HG02759 (cell line): ENCODE measurements at regions not wholly inside any gene's neighbourhood (a gene's known extent, or its start where the extent isn't known, plus 50 kb on each side); places are given as distances from the start of the nearest gene placed in this dataset.
A peak's percentile ranks its signal among the peaks of the same experiment; 100 is the strongest.
"Not testable (repeated sequence)": the region's sequence is repeated elsewhere in the genome, so short reads cannot be mapped to it uniquely, and the experiment has no call there.

Experiments used
- ATAC-seq: cut with Tn5 transposase; IDR thresholded peaks from one replicate; pipeline ENCODE4 v1.9.1; 2021; ENCODE audit warnings: mild to moderate bottlenecking, moderate library complexity; ENCODE audit not compliant: unreplicated experiment

GRCh38 chr13:47708386-47708785 lies 292.7 kb downstream of the SUCLA2 start:
- ATAC-seq = no peak

DNA sequence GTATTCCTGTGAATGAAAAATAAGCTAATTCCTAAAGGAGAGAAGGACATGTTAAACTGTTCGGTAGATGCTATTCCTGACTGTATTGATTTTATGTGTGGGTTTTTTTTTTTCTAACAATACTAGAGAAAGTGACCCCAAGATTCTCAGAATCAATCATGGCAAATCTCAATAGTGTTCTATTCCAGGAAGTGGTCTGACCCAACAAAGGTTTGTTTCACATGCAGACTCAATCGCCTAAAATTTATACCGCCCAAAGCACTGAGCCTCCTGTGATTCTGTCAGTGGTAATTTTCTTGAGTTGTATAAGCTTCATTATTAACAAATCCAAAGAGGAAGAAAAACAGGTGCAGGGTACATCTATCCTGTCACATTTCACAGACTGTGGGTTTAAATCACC lies 293.7 kb downstream of the SUCLA2 start:
- ATAC-seq = peak; percentile 58

DNA sequence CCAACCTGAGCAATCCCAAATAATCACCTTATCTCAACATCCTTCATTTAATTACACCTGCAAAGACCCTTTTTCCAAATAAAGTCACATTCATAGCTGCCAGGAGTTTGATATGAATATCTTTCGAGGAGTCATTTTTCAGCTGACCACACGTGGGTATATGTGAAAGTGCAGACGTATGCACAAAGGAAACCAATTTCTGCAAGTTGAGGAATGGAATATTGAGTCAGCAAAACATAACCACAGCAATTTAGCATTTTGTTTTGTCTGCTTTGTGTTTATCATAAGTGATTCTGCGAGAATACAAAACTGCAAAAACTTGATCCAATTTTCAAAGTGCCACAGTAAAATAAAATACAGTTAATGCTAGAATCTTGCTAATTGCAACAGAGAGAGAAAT lies 295.9 kb downstream of the SUCLA2 start:
- ATAC-seq = no peak

- ATAC-seq = no peak
These were observed 304.4 kb downstream of the SUCLA2 start for GRCh38 chr13:47696674-47697073.

- no peak for ATAC-seq
These were observed 313.5 kb downstream of the SUCLA2 start for GRCh38 chr13:47687577-47687976.

DNA sequence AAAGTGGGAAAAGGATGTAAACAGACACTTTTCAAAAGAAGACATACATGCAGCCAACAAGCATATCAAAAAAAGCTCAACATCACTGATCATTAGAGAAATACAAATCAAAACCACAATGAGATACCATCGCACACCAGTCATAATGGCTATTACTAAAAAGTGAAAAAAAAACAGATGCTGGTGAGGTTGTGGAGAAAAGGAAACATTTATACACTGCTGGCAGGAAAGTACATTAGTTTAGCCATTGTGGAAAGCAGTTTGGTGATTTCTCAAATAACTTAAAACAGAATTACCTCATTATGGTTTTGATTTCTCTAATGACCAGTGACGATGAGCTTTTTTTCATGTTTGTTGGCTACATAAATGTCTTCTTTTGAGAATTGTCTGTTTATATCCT lies 315.9 kb downstream of the SUCLA2 start:
- not testable (repeated sequence) for ATAC-seq

DNA sequence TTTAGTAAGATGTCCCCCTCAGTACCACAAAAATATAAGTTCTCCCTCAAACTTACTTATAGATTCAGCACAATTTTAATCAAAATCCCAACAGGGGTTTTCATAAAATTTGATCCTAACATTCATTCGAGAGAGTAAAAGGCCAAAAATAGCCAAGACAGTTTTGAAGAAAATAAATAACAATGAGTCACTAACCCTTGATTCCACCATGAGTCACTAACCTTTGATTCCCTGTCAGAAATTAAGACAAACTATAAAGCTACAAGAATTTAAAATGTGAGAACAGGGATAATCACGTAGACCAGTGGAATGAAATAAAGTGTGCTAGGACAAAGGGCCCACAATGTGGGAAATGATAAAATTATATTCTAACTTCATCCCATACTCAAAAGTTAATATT lies 320.3 kb downstream of the SUCLA2 start:
- no peak for ATAC-seq

DNA sequence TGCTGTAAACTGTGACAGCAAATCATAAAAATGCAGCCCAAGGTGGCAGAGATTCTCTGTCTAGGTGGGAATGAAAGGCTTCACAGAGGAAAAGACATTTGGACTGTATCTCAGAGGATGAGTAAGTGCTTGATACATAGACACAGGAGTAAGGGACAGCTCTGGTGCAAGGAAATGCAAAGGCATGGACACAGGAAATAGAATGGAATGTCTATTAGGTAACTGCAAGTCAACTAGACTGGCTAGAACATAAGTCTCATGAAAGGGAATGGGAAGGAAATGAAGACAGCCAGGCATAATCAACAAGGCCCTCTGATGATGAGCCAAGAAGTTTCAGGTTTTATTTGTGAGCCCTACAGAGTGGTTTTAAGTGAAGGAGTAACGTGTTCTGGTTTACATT lies 321.7 kb downstream of the SUCLA2 start:
- no peak for ATAC-seq

- no peak for ATAC-seq
These were observed 322.7 kb downstream of the SUCLA2 start for GRCh38 chr13:47678201-47678968.

GRCh38 chr13:47675871-47676270 lies 325.2 kb downstream of the SUCLA2 start:
- ATAC-seq = no peak

DNA sequence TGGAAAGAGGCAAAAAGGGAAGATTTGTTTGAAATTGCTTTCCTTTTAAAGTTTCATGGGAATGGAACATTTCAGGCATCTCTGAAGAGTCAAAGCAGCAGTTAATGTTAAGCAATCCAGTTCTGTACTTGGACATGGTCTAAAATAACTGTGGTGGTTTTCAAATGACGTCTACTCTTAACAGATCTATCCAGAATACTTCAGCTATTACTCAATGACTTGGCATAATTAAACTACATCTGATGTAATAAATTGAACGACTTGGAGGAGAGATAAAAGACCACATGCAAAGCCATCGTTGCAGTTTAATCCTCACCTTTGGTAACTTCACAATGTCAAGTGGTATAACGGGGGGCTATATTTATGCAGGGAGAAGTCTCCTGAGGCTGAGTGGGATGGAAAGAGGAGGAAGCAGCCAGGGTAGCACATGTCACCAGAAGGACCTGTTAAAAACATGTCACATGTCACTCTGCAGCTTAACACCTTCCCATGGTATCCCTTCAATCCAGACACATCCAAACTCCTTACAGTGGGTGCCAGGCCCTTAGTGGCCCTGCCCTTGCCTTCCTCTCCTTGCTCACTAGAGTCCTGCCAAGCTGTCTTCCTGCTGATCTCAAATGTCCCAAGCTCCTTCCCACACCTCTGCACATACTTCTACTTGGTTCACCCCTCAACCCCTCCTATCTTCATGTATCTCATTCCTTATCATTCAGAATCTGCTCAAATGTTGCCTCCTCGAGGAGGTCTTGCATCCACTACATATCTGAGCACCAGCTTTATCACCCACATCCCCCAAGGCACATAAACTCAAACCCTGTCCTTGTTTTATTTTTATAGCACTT lies 327.8 kb downstream of the SUCLA2 start:
- no peak for ATAC-seq

GRCh38 chr13:47672245-47673008 lies 328.6 kb downstream of the SUCLA2 start:
- no peak for ATAC-seq

DNA sequence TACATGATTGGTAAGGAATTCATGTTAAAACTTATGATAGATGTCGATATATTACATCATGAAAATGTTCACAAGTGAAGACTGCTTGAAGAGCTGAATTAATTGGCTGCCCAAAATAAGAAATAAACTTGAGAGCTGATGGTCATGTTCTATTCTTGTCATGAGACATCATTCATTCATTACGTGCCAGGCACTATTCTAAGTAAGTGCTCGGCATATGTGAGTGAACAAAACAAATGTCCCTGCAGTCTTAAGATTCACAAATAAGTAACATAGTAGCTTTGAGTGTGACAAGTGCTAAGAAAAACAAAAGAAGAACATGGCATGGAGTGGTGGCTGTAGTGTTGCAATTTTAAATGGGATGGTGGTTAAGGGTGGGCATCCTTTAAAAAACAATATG lies 329.3 kb downstream of the SUCLA2 start:
- ATAC-seq = no peak

DNA sequence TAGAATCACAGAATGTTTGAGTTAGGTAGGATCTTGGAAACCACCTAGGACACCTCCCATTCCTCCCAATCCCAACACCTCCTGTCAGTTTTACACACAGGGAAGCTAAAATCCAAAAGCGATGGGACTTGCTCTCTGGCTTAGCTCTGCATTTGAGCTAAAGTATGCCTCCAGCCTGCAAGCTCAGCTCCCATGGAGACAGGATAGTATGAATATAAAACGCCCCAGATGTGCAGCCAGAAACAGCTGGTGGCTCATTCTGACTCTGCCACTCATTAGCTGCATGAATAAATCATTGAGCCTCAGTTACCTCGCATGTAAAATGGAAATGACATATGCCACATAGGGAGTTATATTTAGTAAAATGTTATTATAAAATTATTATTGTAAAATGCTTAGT lies 336.0 kb downstream of the SUCLA2 start:
- ATAC-seq = no peak

DNA sequence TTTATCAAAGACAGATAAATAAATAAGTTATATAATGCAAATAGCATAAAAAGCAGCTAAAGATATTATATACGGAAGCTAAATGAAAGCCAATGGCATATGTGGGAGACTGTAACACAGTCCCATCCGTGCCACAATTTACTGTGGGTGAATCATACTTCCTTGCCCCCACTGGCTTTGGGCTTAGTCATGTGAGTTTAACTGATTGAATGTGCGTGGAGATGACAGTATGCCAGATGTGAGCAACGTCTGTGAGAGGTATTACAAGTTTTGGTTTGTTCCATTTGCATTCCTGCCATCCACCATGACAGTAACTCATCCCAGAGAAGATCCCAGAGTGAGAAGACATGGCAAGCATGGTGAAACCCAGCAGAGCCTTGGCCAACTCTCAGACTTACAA lies 340.0 kb downstream of the SUCLA2 start:
- no peak for ATAC-seq

GRCh38 chr13:47656651-47657050 lies 344.4 kb downstream of the SUCLA2 start:
- no peak for ATAC-seq

DNA sequence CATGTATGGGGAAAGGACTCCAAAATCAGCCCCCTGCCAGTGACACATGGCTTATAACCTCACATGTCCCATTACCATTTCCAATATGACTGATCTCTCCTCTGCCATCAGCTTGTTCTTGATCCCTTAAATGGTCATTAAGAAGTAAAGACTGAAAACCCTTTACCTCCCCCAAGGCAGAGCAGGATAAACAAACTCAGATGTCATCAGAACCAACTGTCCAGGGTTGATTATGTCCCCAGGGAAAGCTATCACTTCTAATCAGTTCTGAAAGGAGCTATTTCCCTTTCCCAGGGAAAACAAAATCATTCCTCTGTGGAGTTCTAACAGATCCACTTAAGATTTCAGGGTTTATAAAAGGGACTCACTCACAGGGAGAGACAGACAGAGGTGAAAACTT lies 350.9 kb downstream of the SUCLA2 start:
- ATAC-seq = no peak

- no peak for ATAC-seq
These were observed 354.1 kb downstream of the SUCLA2 start for GRCh38 chr13:47647001-47647400.

GRCh38 chr13:47646298-47646697 lies 354.8 kb downstream of the SUCLA2 start:
- ATAC-seq = no peak

DNA sequence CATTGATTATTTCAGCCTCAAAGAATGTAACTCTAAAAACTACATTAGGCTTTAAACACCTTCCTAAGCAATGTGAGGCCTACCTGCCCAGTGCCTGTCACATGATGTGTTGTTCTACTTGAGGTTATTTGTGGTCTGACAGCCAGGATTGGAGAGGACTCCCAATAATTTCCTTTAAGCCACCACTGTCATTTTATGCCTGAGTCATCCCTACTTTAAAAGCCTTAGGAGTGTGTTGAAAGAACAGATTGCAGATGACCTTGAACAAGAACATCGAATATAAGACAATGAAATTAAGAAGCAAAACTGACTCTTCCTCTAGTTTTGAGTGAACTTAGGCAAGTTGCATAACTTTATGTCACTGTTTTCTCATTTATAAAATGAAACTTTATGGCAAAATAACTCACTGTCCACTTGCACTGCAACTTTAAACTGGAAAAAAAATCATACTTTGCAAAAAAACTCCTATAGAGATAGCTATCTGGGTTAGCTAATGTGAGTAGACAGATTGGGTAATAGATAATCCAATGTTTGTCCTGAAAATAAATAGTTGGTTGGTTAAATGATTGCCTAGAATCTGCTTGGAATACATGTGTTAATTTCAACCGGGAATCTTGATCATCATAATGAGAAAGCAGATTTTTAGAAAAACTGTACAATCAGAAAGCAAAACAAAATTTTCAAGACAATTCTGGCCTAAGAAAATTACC lies 361.2 kb downstream of the SUCLA2 start:
- no peak for ATAC-seq

DNA sequence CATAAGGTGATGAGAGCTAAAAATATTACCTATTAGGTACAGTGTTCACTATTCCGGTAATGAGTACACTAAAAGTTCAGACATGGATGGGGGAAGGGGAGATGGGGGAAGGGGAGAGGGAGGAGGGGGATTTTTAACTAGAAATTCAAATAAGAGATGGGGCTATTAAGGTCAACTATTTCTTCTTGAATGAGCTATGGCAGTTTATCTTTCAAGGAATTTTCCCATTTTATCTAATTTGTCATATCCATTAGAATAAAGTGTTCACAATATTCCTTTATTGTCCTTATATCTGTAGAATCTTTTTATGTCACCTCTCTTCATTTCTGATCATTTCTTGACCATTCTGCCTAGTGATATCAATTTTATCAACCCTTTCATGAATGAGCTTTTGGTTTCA lies 362.4 kb downstream of the SUCLA2 start:
- ATAC-seq = no peak
